HPDE6-E6E7 (cell line): ENCODE measurements at regions not wholly inside any gene's neighbourhood (a gene's known extent, or its start where the extent isn't known, plus 50 kb on each side); places are given as distances from the start of the nearest gene placed in this dataset.

ENCODE experiments used
- DNase-seq: peaks from one replicate; pipeline ENCODE4 v3.0.0; 2011; ENCODE audit warnings: missing footprints; ENCODE audit errors: extremely low spot score

DNA sequence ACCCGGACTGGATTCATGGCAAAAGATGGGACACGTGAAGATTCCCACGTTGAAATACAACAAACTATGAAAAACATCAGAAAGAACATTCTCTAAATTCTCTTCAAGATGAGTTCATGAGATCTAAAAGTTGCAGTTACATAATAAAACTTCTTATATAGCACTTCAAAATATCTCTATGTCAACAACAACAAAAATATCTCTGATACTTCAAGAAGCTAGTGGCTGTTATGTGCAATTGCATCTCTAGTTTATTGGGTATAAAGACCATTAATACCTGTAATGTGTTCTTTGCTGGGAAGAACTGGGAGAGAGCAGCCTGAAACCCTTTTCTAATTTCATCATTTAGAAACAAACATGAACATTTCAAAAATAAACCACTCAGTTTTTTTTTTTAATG is 69.2 kb upstream of the RGS6 start:
- no peak for DNase-seq

DNA sequence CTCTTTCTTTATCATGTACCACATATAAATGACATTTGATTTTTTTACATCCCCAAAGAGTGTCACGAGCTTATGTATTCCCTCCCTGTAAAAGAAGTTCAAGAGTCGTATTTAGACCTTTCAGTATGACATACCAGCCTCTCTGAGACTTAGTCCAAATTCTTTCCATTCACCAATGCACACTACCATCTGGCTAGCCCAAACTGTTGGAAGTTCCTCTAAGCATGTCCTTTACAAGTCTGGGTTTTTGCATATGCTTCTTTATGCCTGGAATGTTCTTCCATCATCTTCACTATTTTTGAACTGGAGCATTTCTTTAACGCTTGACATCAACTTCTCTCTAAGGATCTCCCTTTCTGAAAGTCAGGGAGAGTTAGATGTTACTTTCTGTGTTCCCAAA is 68.5 kb upstream of the RGS6 start:
- no peak for DNase-seq
